NB4 (cell line): ENCODE measurements at regions not wholly inside any gene's neighbourhood (a gene's known extent, or its start where the extent isn't known, plus 50 kb on each side); places are given as distances from the start of the nearest gene placed in this dataset.

Experiments
- CTCF ChIP-seq: IDR thresholded peaks from one replicate; pipeline ENCODE4 v1.5.1; 2012; ENCODE audit warnings: low read depth, low read length
- POLR2A ChIP-seq: IDR thresholded peaks from 2 replicates; pipeline ENCODE4 v1.6.1; 2011; ENCODE audit warnings: mild to moderate bottlenecking; ENCODE audit not compliant: insufficient read length; ENCODE audit errors: extremely low read depth

DNA sequence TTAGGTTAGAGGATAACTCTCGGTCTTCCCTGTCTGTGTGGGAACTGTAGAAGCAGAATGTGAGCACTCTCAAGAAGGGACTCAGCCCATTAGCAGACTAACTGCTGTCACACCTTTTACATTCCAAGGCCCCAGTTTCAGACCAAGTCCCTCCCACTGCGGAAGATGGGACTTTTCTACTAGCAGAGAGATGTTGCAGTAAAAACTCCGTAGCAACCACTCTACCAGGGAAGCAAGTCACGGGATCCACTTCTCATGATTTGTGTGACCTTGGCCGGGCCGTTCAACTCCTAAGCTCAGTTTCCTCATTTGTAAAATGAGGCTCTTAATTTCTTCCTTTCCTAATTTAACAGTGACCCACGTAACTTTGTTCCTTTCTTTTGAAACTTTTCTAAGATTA lies 77.1 kb upstream of the SLC4A11 start:
- TF ChIP-seq CTCF = no peak
- no peak for TF ChIP-seq POLR2A
